WTC11 (cell line): ENCODE measurements at regions not wholly inside any gene's neighbourhood (a gene's known extent, or its start where the extent isn't known, plus 50 kb on each side); places are given as distances from the start of the nearest gene placed in this dataset.

Experiments
- AFF4 ChIP-seq: sonication (generic); formaldehyde crosslinking; IDR thresholded peaks from 2 replicates; pipeline ENCODE4 v1.8.1; 2023; ENCODE audit warnings: mild to moderate bottlenecking, missing genetic modification reagents, borderline replicate concordance
- CREM ChIP-seq: sonication (generic); formaldehyde crosslinking; IDR thresholded peaks from 2 replicates; pipeline ENCODE4 v1.8.1; 2022; ENCODE audit warnings: mild to moderate bottlenecking, missing genetic modification reagents, moderate library complexity
- CTCF ChIP-seq: fragments of 200-600 bp; IDR thresholded peaks from 2 replicates; pipeline ENCODE4 v1.8.0; 2022; ENCODE audit warnings: antibody characterized with exemption
- FOXP4 ChIP-seq: sonication (generic); formaldehyde crosslinking; IDR thresholded peaks from 2 replicates; pipeline ENCODE4 v1.8.0; 2022; ENCODE audit warnings: mild to moderate bottlenecking, missing genetic modification reagents
- HMGXB4 ChIP-seq: sonication (generic); formaldehyde crosslinking; IDR thresholded peaks from 2 replicates; pipeline ENCODE4 v1.8.1; 2023; ENCODE audit warnings: mild to moderate bottlenecking, moderate library complexity, missing genetic modification reagents
- JAZF1 ChIP-seq: fragments of 250-450 bp; sonication (Bioruptor Pico); IDR thresholded peaks from 2 replicates; pipeline ENCODE4 v1.9.0; 2021; ENCODE audit warnings: moderate library complexity, mild to moderate bottlenecking, inconsistent platforms
- MAX ChIP-seq: sonication (generic); formaldehyde crosslinking; IDR thresholded peaks from 2 replicates; pipeline ENCODE4 v1.8.0; 2022; ENCODE audit warnings: mild to moderate bottlenecking, missing genetic modification reagents
- MLX ChIP-seq: sonication (generic); formaldehyde crosslinking; IDR thresholded peaks from 2 replicates; pipeline ENCODE4 v1.8.1; 2023; ENCODE audit warnings: mild to moderate bottlenecking, missing genetic modification reagents, moderate library complexity
- MYBL2 ChIP-seq: sonication (generic); formaldehyde crosslinking; IDR thresholded peaks from 2 replicates; pipeline ENCODE4 v1.8.1; 2023; ENCODE audit warnings: mild to moderate bottlenecking, moderate library complexity, missing genetic modification reagents
- NR1H2 ChIP-seq: sonication (generic); formaldehyde crosslinking; IDR thresholded peaks from 2 replicates; pipeline ENCODE4 v1.9.0; 2021; ENCODE audit warnings: mild to moderate bottlenecking, moderate library complexity, missing genetic modification reagents
- PRDM15 ChIP-seq: sonication (generic); formaldehyde crosslinking; IDR thresholded peaks from 2 replicates; pipeline ENCODE4 v1.8.0; 2022; ENCODE audit warnings: missing genetic modification reagents
- ZNF416 ChIP-seq: fragments of 250-450 bp; sonication (Bioruptor Pico); IDR thresholded peaks from 2 replicates; pipeline ENCODE4 v1.9.0; 2021; ENCODE audit warnings: mild to moderate bottlenecking, inconsistent platforms
- ZNF425 ChIP-seq: fragments of 250-450 bp; sonication (Bioruptor Pico); conservative IDR thresholded peaks from 2 replicates; pipeline ENCODE4 v1.9.0; 2021; ENCODE audit warnings: mild to moderate bottlenecking
- ZNF671 ChIP-seq: fragments of 250-450 bp; sonication (Bioruptor Pico); IDR thresholded peaks from 2 replicates; pipeline ENCODE4 v1.8.0; 2021; ENCODE audit warnings: mild to moderate bottlenecking

- TF ChIP-seq FOXP4 (CRISPR knock-in tag) (no peak), NR1H2 (CRISPR knock-in tag) (no peak), MAX (no peak), MLX (CRISPR knock-in tag) (no peak), JAZF1 (CRISPR knock-in tag) (no peak), ZNF416 (CRISPR knock-in tag) (no peak), ZNF671 (CRISPR knock-in tag) (no peak), CTCF (no peak), HMGXB4 (CRISPR knock-in tag) (no peak), CREM (CRISPR knock-in tag) (no peak), ZNF425 (no peak), AFF4 (CRISPR knock-in tag) (no peak), MYBL2 (CRISPR knock-in tag) (no peak), PRDM15 (no peak)
- TF ChIP-seq, all 79 proteins: peak for 0
Observed at GRCh38 chr6:11950109-11950508, 62.0 kb upstream of the HIVEP1 start (continued).
